Adrenal gland (tissue), 5 donors: ENCODE measurements at regions not wholly inside any gene's neighbourhood (a gene's known extent, or its start where the extent isn't known, plus 50 kb on each side); places are given as distances from the start of the nearest gene placed in this dataset.

Experiments used
- CTCF ChIP-seq, 6 experiments: fragments of 450-650 bp in 4 of 6; fragments of 200-600 bp in 2 of 6; sonication (generic) in 1 of 6; IDR thresholded peaks; 1 replicate in 5 of 6; 2 replicates in 1 of 6; pipeline versions ENCODE4 v1.5.1 to v1.8.0; 2016 to 2021; ENCODE audit warnings: antibody characterized with exemption in 6 of 6, mild to moderate bottlenecking in 2 of 6, moderate library complexity in 1 of 6
- POLR2A ChIP-seq, 2 donors: fragments of 450-650 bp; IDR thresholded peaks; one replicate each; pipeline ENCODE4 v1.6.1; 2017; ENCODE audit warnings: antibody characterized with exemption in 2 of 2, mild to moderate bottlenecking in 2 of 2, moderate library complexity in 1 of 2
- donor health status: DM: no; HTN: no; CAD: no.

- no peak for TF ChIP-seq CTCF (IDR thresholded peaks at IDR 0.05)
- no peak for TF ChIP-seq POLR2A (IDR thresholded peaks at IDR 0.05)
Measured at GRCh38 chr12:18165422-18165871, 75.5 kb upstream of the RERGL start.
